HG02970 (cell line): ENCODE measurements at regions not wholly inside any gene's neighbourhood (a gene's known extent, or its start where the extent isn't known, plus 50 kb on each side); places are given as distances from the start of the nearest gene placed in this dataset.

ENCODE experiments used
- ATAC-seq: cut with Tn5 transposase; IDR thresholded peaks from one replicate; pipeline ENCODE4 v1.9.1; 2021; ENCODE audit warnings: mild to moderate bottlenecking, moderate library complexity, moderate number of reproducible peaks; ENCODE audit not compliant: unreplicated experiment, low FRiP score

DNA sequence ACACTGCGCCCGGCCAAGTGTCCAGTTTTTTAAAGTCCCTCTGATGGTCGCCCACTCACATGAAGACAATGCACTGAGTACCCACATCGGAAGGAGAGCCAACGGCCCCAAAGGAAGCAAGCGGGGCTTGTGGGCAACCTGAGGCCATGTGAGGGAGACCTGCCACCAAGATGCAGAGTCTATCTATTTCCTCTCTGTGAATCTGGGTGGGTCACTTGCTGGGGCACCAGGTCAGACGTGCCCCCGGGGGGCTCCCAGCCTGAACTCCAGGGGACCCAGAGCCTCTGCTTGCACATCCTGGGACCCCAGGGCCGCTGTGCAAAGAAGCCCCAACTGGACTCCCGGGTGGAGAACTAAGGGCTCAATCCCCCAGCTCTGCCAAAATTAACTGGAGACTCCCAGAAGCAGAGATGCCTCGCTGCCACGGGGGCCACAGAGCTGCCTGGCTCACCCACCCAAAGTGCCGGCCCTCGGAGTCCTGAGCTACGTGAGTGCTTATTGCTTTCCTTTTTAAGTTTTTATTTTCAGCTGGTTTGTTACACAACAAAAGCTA is 106.4 kb downstream of the BRD1 start:
- ATAC-seq: no peak

DNA sequence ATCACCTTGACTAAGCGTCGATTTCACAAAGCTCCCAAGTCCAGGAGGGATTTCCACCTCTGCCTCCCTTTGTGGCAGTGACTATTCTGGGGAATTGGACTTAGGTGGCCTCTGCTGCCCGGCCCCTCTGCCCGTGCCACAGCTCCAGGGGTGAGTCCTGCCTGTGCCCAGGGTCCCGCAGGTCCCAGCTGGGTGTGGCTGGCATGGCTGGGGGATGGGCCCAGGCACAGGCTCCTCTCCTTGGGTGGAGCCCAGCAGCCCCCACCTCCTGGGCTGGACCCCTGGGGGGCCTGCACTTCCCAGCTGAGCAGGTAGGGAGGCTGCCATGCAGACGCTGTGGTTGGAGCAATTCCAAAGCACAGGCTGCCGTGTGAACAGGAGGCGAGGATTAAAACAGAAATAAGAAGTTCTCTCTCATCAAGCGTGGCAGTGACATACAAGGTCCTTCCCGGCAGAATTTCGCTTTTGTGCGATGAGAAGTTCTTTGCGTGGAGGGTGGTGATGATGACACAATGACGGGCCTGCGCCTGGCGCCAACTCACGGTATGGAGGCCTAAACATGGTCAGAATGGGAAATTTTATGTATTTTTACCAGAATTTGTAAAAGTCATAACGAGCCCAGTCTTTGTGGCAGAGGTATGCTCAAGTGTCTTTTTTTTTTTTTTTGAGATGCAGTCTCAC is 107.3 kb downstream of the BRD1 start:
- no peak for ATAC-seq

DNA sequence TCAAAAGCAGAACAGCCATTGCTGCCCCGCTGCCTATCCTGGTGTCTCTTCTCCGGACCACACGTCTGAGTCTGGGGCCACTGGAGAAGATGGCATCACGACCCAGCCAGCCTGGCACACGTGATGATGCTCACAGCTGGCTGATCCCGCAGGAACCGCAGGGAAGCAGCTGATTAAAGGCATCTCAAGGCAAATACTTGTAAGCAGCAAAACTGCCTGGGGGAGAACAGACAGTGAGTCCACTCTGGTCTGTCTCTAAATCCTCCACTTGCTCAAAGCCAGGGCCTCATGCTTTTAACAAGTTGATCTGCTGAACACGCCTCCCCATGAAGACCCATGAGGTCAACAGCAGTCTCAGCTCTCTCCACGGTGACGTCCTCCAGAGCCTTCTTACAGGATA is 108.6 kb downstream of the BRD1 start:
- ATAC-seq: no peak

DNA sequence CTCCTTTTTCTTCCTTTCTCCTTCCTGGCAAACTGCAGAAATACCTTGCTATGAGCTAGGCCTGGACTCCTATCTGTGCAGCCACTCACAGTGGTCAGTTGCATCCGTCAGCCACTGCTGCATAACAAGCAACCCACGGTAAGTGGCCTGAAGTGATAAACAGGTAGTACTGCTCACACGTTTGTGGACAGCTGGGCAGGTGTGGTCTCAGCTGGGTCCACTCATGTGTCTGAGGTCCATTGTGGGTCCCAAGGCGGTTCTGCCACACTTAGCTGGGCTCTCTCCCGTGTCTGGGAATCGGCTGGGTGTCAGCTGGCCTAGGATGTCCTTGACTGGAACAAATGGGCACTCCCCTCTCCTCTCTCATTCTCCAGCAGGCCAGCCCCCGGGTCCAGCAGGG is 109.3 kb downstream of the BRD1 start:
- ATAC-seq: no peak

- ATAC-seq: no peak
Observed at GRCh38 chr22:49717322-49717919, 110.3 kb downstream of the BRD1 start.

GRCh38 chr22:49716441-49716840 is 111.2 kb downstream of the BRD1 start:
- ATAC-seq: no peak

GRCh38 chr22:49715450-49715849 is 112.2 kb downstream of the BRD1 start:
- no peak for ATAC-seq

DNA sequence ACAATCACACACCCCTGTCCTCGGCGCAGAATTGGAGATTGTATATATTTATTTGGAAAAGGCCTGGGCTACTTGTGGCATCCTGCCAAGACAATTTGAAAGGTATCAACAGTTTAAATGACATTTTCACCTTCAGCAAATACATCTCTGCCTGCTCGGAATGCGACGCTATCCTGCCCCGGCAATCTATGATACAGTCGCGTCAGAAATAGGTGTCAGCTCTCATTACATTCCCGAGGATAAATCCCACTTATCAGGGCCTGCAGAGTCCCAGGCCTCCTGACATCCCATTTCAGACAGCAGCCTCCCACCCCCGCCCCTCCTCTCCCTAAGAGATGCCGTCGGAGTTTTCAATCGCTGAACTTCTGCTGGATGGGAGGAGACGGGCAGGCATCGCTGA is 114.7 kb downstream of the BRD1 start:
- ATAC-seq: no peak

- ATAC-seq: no peak
Observed at GRCh38 chr22:49712195-49712791, 115.4 kb downstream of the BRD1 start.

DNA sequence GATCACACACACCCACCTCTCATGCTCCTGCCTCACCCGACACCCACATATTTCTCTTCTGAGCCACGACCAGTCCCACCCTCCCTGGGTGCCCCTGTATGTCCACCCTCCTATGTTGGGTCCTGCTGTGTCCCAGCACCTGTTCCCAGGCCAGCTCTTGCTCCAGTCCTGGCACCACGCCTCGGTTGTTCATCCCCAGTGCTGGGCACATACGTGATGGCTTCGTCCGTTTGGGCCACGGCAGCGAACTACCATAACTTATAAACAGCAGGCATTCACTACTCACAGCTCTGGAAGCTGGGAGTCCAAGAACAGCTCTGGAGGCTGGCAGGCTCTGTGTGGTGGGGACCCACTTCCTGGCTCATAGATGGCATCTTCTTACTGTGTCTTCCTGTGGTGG is 116.9 kb downstream of the BRD1 start:
- ATAC-seq: no peak

DNA sequence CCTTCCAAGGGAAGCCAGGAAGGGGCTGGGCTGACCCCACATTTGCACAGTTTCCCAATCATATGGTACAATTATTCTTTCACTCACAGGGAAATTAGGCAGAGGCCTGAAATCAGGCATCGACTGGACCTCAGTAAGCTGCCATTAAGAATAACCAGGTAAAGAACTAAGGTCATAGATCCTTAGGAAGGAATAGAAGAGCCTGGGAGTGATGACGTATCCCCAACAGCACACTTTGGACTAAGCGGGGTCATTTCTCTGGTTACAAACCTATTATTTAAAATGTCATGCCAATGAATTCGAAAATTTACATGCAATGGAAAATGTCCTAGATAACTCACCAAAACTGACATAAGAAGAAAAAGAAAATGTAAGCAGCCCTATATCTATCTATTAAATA is 118.2 kb downstream of the BRD1 start:
- ATAC-seq: no peak

- no peak for ATAC-seq
Observed at GRCh38 chr22:49705972-49706352, 121.7 kb downstream of the BRD1 start.

DNA sequence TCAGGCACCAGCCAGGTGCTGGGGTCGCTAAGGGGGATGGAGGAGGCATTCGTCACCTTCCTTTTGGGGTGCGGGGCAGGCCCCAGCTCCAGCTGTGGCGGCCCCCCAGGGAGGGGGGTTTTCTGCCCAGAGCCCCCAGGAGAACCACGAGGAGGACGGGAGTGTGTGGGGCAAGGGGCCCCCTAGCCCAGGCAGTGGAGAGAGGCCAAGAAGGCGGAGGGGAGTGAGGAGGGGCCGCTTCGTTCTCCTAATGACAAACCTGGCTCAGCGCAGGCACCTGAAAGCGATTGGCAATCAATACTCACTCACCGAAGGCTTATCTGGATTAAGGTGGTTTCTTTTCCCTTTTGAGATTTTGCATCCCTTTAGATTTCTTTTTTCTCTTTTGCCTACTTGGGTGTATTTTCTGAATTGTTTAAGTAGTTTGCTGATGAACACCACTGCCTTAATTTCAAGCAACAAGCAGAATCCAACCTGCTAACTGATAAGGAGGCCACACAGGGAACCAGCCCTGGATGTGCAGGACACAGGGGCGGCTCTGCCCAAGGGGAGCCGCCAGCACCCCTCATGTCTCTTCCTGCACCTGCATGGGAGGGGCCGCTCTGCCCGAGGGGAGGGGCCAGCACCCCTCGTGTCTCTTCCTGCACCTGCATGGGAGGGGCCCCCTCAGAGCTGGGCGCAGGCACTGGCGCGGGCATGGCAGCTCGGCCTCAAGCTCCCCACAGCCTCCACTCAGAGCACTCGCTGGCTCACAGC is 122.3 kb downstream of the BRD1 start:
- ATAC-seq: no peak

GRCh38 chr22:49704345-49705215 is 123.1 kb downstream of the BRD1 start:
- ATAC-seq: no peak

GRCh38 chr22:49703990-49704344 is 123.7 kb downstream of the BRD1 start:
- no peak for ATAC-seq

GRCh38 chr22:49703505-49703904 is 124.2 kb downstream of the BRD1 start:
- ATAC-seq: no peak

- ATAC-seq: no peak
Observed at GRCh38 chr22:49702068-49702397, 125.6 kb downstream of the BRD1 start.

DNA sequence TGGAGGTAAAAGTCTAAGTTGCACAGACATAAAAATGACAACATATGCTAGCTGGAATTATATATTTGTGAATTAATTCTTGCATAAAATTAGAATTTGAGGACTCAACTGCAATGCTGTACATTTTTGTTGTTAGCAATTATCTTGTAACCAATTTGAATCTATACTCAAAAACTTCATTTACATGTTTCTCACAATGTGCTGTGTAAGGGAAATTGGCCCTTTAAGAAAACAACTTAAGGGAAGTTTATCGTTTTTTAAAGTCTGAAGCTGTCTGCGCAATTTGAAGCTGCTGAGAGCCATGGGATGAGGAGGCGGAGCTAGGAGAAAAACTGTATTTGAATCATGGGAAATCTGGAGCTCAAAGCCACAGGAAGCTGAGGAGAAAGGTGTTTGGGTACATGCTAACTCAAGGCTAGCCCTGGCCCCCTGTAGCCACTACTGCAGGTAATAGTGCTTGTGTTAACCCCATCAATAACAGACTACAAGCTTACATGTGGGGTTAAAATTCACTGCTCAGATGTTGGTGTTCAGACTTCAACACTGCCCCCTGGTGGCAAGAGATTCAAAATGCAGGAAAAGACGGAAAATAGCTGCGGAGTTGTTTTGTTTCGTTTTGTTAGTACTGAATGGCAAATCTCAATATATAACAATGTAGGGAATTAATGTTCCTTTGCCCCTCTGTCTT is 126.1 kb downstream of the BRD1 start:
- ATAC-seq: no peak

DNA sequence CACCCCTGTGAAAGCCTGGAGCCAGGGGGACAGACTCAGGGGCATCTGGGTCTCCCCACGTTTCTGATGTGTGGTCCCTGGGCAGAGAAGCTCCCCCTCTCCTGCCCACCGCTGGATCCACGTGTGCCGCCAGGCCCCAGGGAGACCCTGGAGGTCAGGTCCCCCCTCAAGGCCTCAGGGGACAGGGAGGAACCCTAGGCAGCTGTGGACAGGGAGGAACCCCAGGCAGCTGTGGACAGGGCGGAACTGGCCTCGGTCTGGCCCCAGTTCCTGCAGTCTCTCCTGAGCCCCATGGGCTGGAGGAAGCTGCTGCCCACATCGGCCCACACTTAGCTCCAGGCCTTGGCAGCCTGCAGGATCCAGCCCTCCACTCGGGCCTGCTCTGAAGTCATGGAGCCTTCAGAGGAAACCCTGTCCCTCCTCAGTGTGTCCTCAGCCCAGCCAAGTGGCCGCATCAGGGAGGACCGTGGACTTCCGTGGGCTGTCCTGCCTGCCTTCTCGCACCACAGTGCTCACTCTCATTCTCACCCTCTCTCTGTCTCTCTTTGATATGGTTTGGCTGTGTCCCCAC is 127.7 kb downstream of the BRD1 start:
- ATAC-seq: no peak

- ATAC-seq: no peak
Observed at GRCh38 chr22:49699476-49699875, 128.2 kb downstream of the BRD1 start.
